BE2C (cell line): ENCODE measurements at regions not wholly inside any gene's neighbourhood (a gene's known extent, or its start where the extent isn't known, plus 50 kb on each side); places are given as distances from the start of the nearest gene placed in this dataset.

Experiments used
- DNase-seq: peaks from one replicate; pipeline ENCODE4 v3.0.0-alpha.2; 2020
- H3K27me3 ChIP-seq: fragments of 250-450 bp; sonication (Bioruptor Pico); 2 replicates; pipeline ENCODE4 v1.5.1; 2020; ENCODE audit warnings: mild to moderate bottlenecking
- H3K36me3 ChIP-seq: fragments of 250-450 bp; sonication (Bioruptor Pico); 2 replicates; pipeline ENCODE4 v1.5.1; 2020; ENCODE audit warnings: mild to moderate bottlenecking
- H3K4me1 ChIP-seq: fragments of 250-450 bp; sonication (Bioruptor Pico); 2 replicates; pipeline ENCODE4 v1.5.1; 2020
- H3K4me3 ChIP-seq: 2 replicates; pipeline ENCODE4 v1.5.1; 2011; ENCODE audit warnings: low read depth, low read length
- H3K9me3 ChIP-seq: fragments of 250-450 bp; sonication (Bioruptor Pico); 2 replicates; pipeline ENCODE4 v1.5.1; 2020
- TF ChIP-seq, protein P1 (sequence below): IDR thresholded peaks from 2 replicates; pipeline ENCODE4 v1.5.1; 2012; ENCODE audit warnings: mild to moderate bottlenecking, low read depth, low read length

DNA sequence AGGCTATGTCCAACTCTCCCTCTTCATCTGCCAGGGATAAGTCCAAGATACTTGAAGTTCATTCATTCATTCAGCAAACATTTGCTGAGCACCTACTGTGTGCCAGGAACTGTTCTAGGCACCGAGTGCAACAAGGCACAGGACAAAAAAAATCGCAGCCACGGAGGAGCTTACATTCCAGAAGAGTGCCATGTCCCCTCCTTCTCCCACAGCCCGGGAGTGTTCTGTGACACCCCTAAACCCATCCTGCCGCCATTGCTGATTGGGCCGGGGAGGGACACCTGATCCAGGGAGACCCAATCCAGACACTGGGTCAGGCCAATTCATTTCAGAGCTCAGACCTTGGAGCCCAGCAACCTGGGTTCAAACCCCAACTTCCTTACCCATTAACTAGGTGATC, 58.1 kb upstream of the NEURL1B start:
- TF ChIP-seq, protein P1, sequence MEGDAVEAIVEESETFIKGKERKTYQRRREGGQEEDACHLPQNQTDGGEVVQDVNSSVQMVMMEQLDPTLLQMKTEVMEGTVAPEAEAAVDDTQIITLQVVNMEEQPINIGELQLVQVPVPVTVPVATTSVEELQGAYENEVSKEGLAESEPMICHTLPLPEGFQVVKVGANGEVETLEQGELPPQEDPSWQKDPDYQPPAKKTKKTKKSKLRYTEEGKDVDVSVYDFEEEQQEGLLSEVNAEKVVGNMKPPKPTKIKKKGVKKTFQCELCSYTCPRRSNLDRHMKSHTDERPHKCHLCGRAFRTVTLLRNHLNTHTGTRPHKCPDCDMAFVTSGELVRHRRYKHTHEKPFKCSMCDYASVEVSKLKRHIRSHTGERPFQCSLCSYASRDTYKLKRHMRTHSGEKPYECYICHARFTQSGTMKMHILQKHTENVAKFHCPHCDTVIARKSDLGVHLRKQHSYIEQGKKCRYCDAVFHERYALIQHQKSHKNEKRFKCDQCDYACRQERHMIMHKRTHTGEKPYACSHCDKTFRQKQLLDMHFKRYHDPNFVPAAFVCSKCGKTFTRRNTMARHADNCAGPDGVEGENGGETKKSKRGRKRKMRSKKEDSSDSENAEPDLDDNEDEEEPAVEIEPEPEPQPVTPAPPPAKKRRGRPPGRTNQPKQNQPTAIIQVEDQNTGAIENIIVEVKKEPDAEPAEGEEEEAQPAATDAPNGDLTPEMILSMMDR = no peak
- no peaks in the 10 kb centered on the region for H3K4me1 ChIP-seq
- no peak overlapping the region for H3K4me3 ChIP-seq
- H3K36me3 ChIP-seq = no peaks in the 10 kb centered on the region
- no peak for DNase-seq
- H3K9me3 ChIP-seq = no peaks in the 10 kb centered on the region
- no peaks in the 10 kb centered on the region for H3K27me3 ChIP-seq

DNA sequence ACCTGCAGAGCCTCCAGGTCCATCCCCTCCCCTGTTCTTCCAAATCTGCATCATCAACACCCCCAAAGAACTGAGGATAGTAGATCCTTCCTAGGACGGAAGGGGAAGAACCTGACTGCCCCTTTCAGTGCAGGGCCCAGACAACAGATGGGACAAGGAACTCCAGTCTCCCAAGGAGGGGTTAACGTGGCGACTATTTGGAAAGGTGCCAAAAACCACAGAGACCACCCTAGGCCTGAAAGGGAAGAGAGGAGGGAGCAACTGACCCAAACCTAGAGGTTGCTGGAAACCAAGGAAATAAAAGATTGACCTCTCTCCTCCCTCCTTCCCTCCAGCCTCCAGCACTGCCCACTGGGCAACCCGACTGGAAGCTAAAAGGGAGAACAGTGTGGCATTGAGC, 59.7 kb upstream of the NEURL1B start:
- H3K4me1 ChIP-seq = no peaks in the 10 kb centered on the region

DNA sequence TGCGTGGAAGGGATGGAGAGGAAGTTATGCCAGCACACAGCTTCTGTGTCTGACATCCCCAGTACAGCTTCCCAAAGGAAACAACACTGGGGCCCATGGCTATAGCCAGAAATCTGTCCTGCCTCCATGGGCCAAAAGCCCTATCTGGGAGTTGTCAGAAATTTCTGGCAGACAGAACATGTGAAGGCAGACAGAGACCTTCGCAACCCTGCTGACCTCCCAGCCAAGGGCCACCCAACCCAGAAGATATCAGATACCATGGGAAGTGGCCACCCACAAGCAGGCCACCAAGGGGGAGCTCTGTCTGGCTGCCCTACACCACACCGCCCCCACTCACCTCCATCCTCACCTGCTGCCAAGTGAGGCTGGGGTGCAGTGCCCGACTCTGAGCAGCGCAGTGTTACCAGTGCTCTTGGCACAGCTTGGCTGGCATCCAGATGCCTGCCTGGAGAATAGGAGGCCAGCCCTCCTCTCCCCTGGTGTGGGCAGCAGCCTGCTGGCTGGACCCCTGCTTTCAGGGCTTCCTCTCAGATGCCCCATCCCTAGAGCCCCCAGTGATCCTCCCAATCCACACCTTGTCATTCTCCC, 61.6 kb upstream of the NEURL1B start:
- Histone ChIP-seq H3K27me3 (no peaks in the 10 kb centered on the region), H3K9me3 (no peaks in the 10 kb centered on the region), H3K36me3 (no peaks in the 10 kb centered on the region), H3K4me1 (no peaks in the 10 kb centered on the region), H3K4me3 (no peak overlapping the region)
- DNase-seq = no peak
- TF ChIP-seq, protein P1 = no peak

More for the DNA sequence above, 59.7 kb upstream of the NEURL1B start:
- DNase-seq = no peak
- Histone ChIP-seq H3K36me3 (no peaks in the 10 kb centered on the region), H3K4me3 (no peak overlapping the region), H3K27me3 (no peaks in the 10 kb centered on the region), H3K9me3 (no peaks in the 10 kb centered on the region)
- TF ChIP-seq, protein P1 = no peak

DNA sequence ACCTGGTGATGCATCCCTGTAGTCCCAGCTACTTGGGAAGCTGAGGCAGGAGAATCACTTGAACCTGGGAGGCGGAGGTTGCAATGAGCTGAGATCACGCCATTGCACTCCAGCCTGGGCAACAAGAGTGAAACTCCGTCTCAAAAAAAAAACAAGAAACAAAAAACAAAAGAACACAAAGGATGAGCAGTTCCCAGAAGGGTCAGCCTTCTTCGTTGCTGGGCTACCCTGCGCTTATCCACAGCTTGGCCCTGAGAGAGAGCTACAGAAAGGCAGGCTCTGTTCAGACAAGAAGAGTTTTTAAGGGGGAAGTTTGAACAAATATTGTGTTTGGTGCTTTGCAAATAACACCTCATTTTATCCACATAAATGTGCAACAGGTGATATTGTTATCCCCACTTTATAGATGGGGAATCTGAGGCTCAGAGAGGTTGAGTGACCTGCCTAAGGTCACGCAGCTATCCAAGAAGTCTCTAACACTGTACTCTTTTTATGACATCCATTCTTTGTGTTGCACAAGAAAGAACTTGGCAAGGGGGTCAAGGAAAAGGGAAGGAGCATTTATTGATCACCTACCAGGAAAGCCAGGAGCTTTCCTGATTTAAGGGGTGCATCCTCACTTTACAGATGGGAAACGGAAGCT, 63.7 kb upstream of the NEURL1B start:
- H3K9me3 ChIP-seq = no peaks in the 10 kb centered on the region
- H3K4me3 ChIP-seq = no peak overlapping the region
- no peaks in the 10 kb centered on the region for H3K36me3 ChIP-seq
- TF ChIP-seq, protein P1 = no peak
- no peak for DNase-seq
- no peaks in the 10 kb centered on the region for H3K4me1 ChIP-seq
- no peaks in the 10 kb centered on the region for H3K27me3 ChIP-seq

DNA sequence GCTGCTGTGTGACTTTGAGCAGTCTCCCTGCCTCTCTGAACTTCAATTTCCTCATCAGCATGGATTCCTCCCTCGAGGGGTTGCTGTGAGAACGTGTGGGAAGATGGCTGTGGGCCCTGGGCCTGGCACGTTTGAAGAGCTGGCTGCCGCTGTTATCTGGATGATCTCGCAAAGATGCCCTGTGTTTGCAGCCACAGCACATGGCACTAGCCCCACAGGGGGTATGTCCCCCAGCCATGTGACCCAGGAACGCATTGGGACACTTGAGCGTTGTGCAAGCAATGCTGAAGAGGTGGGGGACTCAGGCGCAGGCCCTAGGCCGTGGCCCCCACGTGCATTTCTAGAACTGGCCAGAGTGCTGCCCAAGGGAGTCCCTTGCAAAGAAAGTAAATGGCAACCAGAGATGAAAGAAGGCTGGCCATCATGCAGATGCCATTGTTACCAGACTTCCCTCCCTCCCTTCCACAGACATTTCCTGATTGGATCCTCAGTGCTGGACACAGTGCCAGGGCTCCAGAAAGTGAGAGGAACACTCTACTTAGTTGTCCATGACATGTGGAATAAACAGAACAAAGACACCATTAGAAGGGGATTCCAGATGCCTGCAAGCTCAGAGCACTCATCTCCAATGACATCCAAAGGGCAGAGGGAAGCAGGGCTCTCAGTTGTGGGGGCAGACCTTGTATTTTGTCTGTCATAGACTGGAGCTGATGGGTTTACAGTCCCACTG, 65.1 kb upstream of the NEURL1B start:
- Histone ChIP-seq H3K4me1 (no peaks in the 10 kb centered on the region), H3K4me3 (no peak overlapping the region), H3K36me3 (no peaks in the 10 kb centered on the region), H3K27me3 (no peaks in the 10 kb centered on the region), H3K9me3 (no peaks in the 10 kb centered on the region)
- DNase-seq = no peak
- TF ChIP-seq, protein P1 = no peak

DNA sequence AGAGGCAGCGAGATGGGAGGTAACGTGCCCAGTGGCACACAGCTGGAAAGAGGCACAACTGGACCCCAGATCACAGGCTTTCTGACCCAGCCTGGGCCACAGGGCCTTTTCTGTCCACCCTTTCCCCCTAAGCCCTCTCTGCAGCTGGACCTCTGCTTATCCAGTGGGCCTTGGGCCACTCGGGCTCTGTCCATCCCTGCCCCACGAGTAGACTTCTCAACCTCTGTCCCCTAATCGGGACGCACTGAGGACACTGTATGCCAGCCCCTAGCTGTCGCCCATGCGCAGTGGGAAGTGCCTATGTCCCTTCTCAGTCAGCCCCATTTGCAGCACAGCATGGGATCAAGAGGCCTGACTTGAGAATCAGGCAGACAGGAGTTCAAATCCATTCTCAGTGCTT, 65.6 kb upstream of the NEURL1B start:
- Histone ChIP-seq H3K9me3 (no peaks in the 10 kb centered on the region), H3K4me1 (no peaks in the 10 kb centered on the region), H3K4me3 (no peak overlapping the region), H3K36me3 (no peaks in the 10 kb centered on the region), H3K27me3 (no peaks in the 10 kb centered on the region)
- DNase-seq = no peak
- TF ChIP-seq, protein P1 = no peak
